NCI-H510A treated with DMSO at 0.1 percent for 48 hours (cell line): ENCODE measurements at regions not wholly inside any gene's neighbourhood (a gene's known extent, or its start where the extent isn't known, plus 50 kb on each side); places are given as distances from the start of the nearest gene placed in this dataset.
A peak's percentile ranks its signal among the peaks of the same experiment; 100 is the strongest.

Experiments used
- DNase-seq: peaks from one replicate; lab custom pipeline; 2025; lab: John Stamatoyannopoulos, UW

- no peak for DNase-seq
Measured at GRCh38 chr18:41042866-41043265, 912.2 kb upstream of the PIK3C3 start.

DNA sequence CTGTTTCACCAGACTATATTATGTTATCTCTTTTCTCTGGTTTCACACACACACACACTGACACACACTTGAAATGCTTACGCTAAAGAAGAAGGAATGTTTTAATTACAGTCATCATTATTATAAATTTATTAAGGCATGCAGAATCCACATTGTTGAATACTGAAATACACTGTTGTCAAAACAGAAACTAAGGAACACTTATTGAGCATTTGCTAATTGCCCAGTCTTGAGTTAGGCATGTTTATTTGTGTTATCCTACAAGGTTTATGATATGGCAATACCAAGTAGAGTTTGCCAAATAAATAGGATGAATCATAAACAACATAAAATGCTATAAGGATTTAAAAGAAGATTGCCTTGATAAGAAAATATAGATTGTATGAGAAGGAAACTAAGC, 917.0 kb upstream of the PIK3C3 start:
- no peak for DNase-seq

DNA sequence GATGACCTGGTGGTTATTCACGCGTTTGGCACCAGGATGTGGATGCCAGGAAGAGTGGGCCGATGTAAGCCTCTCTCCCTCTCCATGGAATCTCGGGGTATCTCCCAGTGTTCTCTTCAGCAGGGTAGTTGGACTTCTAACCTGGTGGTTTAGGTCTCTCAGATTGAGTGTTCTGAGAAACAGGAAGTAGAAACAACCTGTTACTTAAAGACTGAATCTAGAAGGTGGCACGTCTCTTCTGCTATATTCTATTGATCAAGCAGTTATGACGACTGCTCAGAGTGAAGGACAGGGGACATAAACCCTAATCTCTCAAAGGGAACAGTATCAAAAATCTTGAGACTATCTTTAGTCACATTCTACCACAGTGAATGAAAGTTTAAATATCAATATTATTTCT, 918.7 kb upstream of the PIK3C3 start:
- no peak for DNase-seq

DNA sequence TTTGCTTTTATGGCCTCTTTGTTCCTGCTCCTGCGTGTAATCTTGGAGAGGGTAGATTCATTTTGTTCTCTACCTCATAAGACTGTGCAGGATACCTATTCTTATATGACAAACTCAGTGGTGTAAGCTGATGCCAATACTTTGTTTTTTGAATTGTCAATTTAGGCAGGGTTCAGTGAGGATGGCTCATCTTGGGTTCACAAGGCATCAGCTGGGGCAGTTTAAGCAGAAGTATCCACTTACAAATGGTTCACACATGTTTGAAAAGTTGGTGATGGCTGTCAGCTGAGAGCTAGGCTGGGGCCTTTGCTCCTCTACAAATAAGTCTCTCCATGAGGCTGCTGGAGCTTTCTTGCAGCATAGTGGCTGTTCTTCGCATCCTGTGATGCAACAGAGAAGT, 920.6 kb upstream of the PIK3C3 start:
- peak; percentile 33 for DNase-seq

DNA sequence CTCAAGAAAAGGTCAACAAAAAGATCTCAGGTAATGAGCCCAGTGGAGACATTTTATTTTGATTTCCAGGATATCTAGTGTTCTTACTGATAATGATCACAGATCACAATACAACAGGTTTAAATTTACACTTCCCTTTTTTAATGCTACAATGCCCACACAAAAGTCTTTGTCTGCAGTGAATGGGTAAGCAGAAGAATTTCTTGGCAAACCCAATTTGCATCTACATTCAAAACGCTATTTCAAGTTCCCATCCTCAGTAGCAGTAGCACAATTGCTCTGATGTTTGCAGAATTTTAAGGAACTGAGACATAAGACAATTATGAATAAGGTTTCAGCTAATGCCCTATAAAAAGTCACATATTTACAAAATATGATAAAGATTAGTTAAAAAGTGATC, 929.4 kb upstream of the PIK3C3 start:
- DNase-seq: no peak

GRCh38 chr18:41024792-41025191, 930.2 kb upstream of the PIK3C3 start:
- no peak for DNase-seq

- no peak for DNase-seq
Measured at GRCh38 chr18:41022484-41022883, 932.5 kb upstream of the PIK3C3 start.

- no peak for DNase-seq
Measured at GRCh38 chr18:41021089-41021488, 933.9 kb upstream of the PIK3C3 start.

DNA sequence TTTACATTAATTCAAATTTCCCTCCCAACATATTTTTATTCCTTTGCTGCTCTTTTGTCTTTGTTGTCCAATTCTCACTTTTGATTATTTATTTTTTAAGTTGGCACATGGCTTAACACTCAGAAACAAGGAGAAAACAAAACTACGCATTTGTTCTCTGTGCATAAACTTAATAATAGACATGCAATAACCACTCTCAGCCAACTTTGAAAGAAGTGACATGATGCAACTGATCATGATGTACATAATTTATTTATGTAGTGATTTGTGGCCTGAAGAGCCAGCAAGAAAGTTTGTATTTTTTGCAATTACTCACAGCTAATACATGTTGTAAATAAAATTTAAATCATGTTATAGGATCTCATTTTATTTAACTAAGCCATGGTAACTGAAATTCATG, 942.8 kb upstream of the PIK3C3 start:
- no peak for DNase-seq

DNA sequence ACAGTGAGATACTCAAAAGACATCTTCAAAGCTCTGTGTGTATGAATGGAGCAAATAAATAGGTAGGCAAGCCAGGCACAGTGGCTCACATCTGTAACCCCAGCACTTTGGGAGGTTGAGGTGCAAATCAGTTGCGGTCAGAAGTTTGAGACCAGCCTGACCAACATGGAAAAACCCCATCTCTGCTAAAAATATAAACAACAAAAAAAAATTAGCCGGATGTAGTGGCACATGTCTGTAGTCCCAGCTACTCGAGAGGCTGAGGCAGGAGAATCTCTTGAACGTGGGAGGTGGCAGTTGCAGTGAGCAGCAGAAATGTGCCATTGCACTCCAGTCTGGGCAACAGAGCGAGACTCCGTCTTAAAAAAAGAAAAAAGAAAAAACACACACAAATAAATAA, 945.1 kb upstream of the PIK3C3 start:
- no peak for DNase-seq

- no peak for DNase-seq
Measured at GRCh38 chr18:41004324-41004723, 950.7 kb upstream of the PIK3C3 start.

DNA sequence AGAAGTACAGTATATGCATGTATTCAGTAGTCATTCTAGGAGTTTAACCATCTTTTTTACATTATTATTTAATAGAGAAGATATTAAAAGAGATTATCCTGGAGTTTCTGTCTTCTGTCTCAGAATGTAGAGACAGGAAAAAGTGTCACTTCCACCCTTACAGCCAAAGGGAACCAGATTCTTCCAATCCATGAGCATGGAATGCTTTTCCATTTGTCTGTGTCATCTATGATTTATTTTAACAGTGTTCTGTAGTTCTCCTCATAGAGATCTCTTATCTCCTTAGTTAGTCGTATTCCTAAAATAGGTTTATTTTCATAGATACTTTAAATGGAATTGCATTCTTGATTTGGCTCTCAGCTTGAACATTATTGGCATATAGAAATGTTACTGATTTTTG, 959.5 kb upstream of the PIK3C3 start:
- DNase-seq: no peak

DNA sequence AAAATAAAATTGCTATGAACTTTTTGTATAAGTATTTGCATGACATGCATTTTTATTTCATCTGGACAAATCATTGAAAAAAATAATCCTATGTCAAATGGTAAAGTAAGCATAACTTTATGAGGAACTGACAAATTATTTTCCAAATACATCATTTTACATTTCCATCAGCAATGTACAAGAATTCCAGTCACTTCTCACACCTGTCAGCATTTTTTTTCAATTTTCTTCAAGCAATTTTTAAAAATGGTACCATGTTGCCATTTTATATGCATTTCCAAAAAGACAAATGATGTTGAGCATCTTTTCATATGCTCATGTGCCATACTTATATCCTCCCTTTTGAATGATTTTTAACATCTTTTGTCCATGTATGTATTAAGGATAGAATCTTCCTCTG, 961.7 kb upstream of the PIK3C3 start:
- no peak for DNase-seq

- DNase-seq: no peak
Measured at GRCh38 chr18:40987581-40987980, 967.5 kb upstream of the PIK3C3 start.

GRCh38 chr18:40985436-40985835, 969.6 kb upstream of the PIK3C3 start:
- DNase-seq: no peak

GRCh38 chr18:40984856-40985255, 970.2 kb upstream of the PIK3C3 start:
- no peak for DNase-seq

- DNase-seq: no peak
Measured at GRCh38 chr18:40983835-40984234, 971.2 kb upstream of the PIK3C3 start.

GRCh38 chr18:40980171-40980570, 974.9 kb upstream of the PIK3C3 start:
- no peak for DNase-seq

DNA sequence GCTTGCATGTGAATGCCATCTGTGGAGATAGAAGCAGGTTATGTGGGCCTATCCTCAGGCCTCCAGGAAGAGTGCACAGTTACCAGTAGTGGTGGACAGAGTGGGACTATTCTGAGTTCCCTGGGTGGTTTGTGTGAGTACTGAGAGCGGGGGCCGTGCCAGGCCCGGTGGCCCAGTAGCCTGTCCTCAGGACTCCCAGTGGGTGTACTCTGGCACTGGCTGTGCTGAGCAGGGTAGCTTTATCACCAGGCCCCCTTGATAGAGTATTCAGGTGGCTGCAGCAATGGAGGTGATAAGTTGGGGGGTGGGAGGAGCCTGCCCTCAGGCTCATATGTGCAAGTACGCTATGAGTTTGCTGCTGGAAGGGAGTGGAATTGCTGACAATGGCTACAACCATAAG, 979.0 kb upstream of the PIK3C3 start:
- no peak for DNase-seq

DNA sequence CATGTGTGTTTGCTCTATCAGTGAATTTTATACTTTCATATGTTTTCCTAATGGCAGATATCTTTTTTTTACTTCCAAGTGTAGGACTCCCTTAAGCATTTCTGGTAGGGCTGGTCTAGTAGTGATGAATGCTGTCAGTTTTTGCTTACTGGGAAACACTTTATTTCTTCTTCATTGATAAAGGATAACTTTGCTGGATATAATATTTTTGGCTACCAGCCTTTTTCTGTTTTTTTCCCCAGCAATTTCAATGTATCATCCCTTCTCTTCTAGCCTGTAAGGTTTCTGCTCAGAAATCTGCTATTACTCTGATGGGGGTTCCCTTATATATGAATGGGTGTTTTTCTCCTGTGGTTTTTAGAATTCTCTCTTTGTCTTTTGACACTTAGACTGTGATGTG, 980.6 kb upstream of the PIK3C3 start:
- no peak for DNase-seq

DNA sequence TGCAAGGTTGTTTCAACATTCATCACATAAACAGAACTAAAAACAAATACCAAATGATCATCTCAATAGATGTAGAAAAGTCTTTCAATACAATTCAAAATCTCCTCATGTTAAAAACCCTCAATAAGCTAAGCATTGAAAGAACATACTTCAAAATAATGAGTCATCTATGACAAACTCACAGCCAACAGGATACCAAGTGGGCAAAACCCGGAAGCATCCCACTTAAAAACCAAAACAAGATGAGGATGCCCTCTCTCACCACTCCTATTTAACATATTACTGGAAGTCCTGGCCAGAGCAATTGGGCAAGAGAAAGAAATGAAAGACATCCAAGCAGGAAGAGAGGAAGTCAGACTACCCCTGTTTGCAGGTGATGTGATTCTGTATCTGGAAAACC, 992.2 kb upstream of the PIK3C3 start:
- DNase-seq: no peak

- no peak for DNase-seq
Measured at GRCh38 chr18:40957533-40958070, 997.4 kb upstream of the PIK3C3 start.

DNA sequence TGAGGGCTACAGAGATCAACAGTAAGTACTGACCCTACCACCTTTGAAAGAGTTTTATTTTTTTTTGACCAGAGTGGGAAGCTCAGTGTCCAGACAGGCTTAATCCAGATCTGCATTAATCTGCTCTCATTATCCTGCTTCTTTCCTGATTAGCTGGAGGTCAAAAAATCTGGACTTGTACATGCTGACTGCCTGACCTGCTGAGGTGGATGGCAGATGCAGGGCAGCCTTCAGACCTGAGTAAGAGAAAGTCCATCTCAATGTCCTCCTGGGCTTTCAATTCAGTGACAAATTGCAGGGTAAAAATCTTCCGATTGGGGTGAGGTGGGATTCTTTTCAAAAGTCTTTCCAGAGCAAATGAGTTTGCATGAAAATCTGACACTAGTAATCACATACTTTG, 998.8 kb upstream of the PIK3C3 start:
- no peak for DNase-seq

DNA sequence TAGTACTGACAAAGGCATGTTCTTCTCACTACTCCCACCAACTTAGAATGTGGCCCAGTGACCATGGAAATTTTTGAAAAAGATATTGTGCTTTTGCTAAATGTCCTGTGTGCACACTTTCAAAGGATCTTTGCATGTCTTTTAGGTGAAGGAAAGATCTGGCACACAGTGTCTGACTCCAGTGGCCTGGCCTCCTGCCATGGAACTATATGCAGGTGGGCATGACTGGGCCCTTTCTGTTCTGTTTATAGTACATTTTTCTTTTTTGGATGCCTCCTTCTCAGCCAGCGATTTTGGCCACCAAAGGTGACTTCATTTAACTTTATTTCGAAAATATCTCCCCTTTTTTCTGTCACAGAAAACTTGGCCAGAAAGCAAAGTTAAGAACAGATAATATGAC, 999.7 kb upstream of the PIK3C3 start:
- DNase-seq: no peak
